HFF-Myc (cell line): ENCODE measurements at regions not wholly inside any gene's neighbourhood (a gene's known extent, or its start where the extent isn't known, plus 50 kb on each side); places are given as distances from the start of the nearest gene placed in this dataset.
A peak's percentile ranks its signal among the peaks of the same experiment; 100 is the strongest.

Experiments
- DNase-seq: peaks from one replicate; pipeline ENCODE4 v3.0.0-alpha.2; 2011; ENCODE audit warnings: low read depth; ENCODE audit errors: extremely low read depth
- H3K4me3 ChIP-seq: replicated peaks from 2 replicates; pipeline ENCODE4 v1.5.1; 2011; ENCODE audit warnings: low read depth, mild to moderate bottlenecking, control low read depth, low read length
- CTCF ChIP-seq: IDR thresholded peaks from 2 replicates; pipeline ENCODE4 v1.5.1; 2012; ENCODE audit warnings: mild to moderate bottlenecking, low read depth, low read length, control low read depth; ENCODE audit errors: missing control alignments

GRCh38 chr4:19774690-19775256, 476.9 kb upstream of the SLIT2 start:
- TF ChIP-seq CTCF: no peak
- no peak for DNase-seq
- H3K4me3 ChIP-seq: no peak overlapping the region

- H3K4me3 ChIP-seq: no peak overlapping the region
These were observed 479.1 kb upstream of the SLIT2 start for GRCh38 chr4:19772581-19772980.

GRCh38 chr4:19756661-19757060, 495.0 kb upstream of the SLIT2 start:
- TF ChIP-seq CTCF: no peak
- H3K4me3 ChIP-seq: no peak overlapping the region
- DNase-seq: no peak

More at GRCh38 chr4:19772581-19772980, 479.1 kb upstream of the SLIT2 start:
- no peak for DNase-seq
- TF ChIP-seq CTCF: no peak

- TF ChIP-seq CTCF: no peak
- H3K4me3 ChIP-seq: no peak overlapping the region
- no peak for DNase-seq
These were observed 499.1 kb upstream of the SLIT2 start for GRCh38 chr4:19752599-19752998.

GRCh38 chr4:19748519-19749479, 502.9 kb upstream of the SLIT2 start:
- TF ChIP-seq CTCF: no peak
- no peak overlapping the region for H3K4me3 ChIP-seq
- DNase-seq: peak; percentile 50

GRCh38 chr4:19746377-19746776, 505.3 kb upstream of the SLIT2 start:
- no peak overlapping the region for H3K4me3 ChIP-seq
- DNase-seq: no peak
- no peak for TF ChIP-seq CTCF
